Neutrophil (primary cell): ENCODE measurements at regions not wholly inside any gene's neighbourhood (a gene's known extent, or its start where the extent isn't known, plus 50 kb on each side); places are given as distances from the start of the nearest gene placed in this dataset.

Experiments used
- H3K27ac ChIP-seq: fragments of 200-600 bp; sonication (generic); 2 replicates; pipeline ENCODE4 v1.5.1; 2016; ENCODE audit warnings: mild to moderate bottlenecking, moderate library complexity
- H3K27me3 ChIP-seq: fragments of 200-600 bp; sonication (generic); 2 replicates; pipeline ENCODE4 v1.6.0; 2016; ENCODE audit warnings: mild to moderate bottlenecking
- H3K36me3 ChIP-seq: fragments of 200-600 bp; sonication (generic); 2 replicates; pipeline ENCODE4 v1.5.1; 2017
- H3K4me1 ChIP-seq, 2 experiments: fragments of 200-600 bp in 1 of 2; sonication (generic) in 1 of 2; 1 replicate in 1 of 2; 2 replicates in 1 of 2; pipeline versions ENCODE4 v1.5.1 to v1.6.1; 2013 to 2016; ENCODE audit warnings: low read depth in 1 of 2, low read length in 1 of 2, mild to moderate bottlenecking in 1 of 2, moderate library complexity in 1 of 2; ENCODE audit not compliant: control insufficient read depth in 1 of 2, insufficient read depth in 1 of 2
- H3K4me3 ChIP-seq, 2 experiments: fragments of 200-600 bp in 1 of 2; sonication (generic) in 1 of 2; 1 replicate in 1 of 2; 2 replicates in 1 of 2; pipeline ENCODE4 v1.5.1; 2013 to 2016; ENCODE audit warnings: low read depth in 1 of 2, low read length in 1 of 2, mild to moderate bottlenecking in 1 of 2, moderate library complexity in 1 of 2
- H3K9me3 ChIP-seq: fragments of 200-600 bp; sonication (generic); 2 replicates; pipeline ENCODE4 v1.5.1; 2016
- CTCF ChIP-seq: fragments of 200-600 bp; sonication (generic); IDR thresholded peaks from 2 replicates; pipeline ENCODE4 v1.5.1; 2016; ENCODE audit warnings: antibody characterized with exemption

GRCh38 chr4:139611391-139611790 is 54.2 kb upstream of the MGST2 start:
- TF ChIP-seq CTCF, result no peak
- H3K27ac ChIP-seq, result no peak overlapping the region

DNA sequence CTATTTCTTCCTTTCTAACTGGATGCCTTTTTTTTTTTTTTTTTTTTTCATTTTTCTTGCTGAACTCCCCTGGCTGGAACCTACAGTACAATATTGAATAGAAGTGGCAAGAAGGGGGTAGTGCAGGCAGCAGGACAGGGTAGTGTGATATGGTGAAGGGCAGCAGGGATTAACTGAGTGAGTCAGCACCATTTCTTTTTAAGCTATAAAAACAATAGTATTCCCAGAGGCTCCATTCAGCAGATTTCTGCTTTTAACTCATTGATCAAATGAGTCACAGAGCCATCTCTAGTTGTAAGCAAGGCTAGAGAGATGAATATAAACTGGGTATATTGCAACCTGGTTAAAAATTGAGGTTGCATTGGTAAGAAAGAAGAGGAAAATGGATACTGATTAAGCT is 53.6 kb upstream of the SETD7 start:
- no peak overlapping the region for H3K27ac ChIP-seq
- no peaks in the 10 kb centered on the region for H3K27me3 ChIP-seq
- no peak for TF ChIP-seq CTCF
- H3K9me3 ChIP-seq, result no peaks in the 10 kb centered on the region
- H3K4me1 ChIP-seq, result peaks cover 4 to 7% of the 10 kb centered on the region in 2 experiments
- no peak overlapping the region for H3K4me3 ChIP-seq
- H3K36me3 ChIP-seq, result no peaks in the 10 kb centered on the region

More at GRCh38 chr4:139611391-139611790, 54.2 kb upstream of the MGST2 start:
- H3K36me3 ChIP-seq, result no peaks in the 10 kb centered on the region
- peaks cover 4% of the 10 kb centered on the region in 2 experiments for H3K4me1 ChIP-seq
- no peaks in the 10 kb centered on the region for H3K27me3 ChIP-seq
- no peaks in the 10 kb centered on the region for H3K9me3 ChIP-seq
- H3K4me3 ChIP-seq, result no peak overlapping the region

GRCh38 chr4:139607502-139608060 is 51.6 kb upstream of the SETD7 start:
- Histone ChIP-seq H3K36me3 (no peaks in the 10 kb centered on the region), H3K4me3 (no peak overlapping the region), H3K4me1 (peaks cover 4 to 7% of the 10 kb centered on the region in 2 experiments), H3K9me3 (no peaks in the 10 kb centered on the region), H3K27me3 (no peaks in the 10 kb centered on the region), H3K27ac (no peak overlapping the region)
- TF ChIP-seq CTCF, result no peak

GRCh38 chr4:139606579-139607501 is 50.8 kb upstream of the SETD7 start:
- Histone ChIP-seq H3K27ac (no peak overlapping the region), H3K4me1 (peaks cover 4 to 7% of the 10 kb centered on the region in 2 experiments), H3K36me3 (no peaks in the 10 kb centered on the region), H3K4me3 (peak overlapping the region in 1 of 2 experiments; percentile 16), H3K9me3 (no peaks in the 10 kb centered on the region), H3K27me3 (no peaks in the 10 kb centered on the region)
- no peak for TF ChIP-seq CTCF

DNA sequence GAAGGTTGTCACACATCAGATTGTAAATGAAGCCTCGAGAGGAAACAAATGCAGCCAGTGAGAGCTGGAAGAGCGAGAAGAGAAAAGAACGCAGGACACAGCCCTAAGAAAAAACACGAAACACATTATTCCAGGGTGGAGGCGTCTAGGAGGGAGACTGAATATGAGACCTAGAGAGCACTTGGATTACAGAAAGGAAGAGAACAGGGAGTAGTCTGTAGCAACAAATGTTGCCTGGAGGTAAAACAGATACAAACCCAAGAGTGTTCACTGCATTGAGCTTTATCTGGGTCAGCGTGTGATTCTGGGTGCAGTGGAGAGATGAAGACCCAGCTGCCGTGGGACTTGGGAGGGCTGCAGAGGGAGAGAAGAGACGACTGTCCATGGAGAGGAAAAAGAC is 50.1 kb upstream of the SETD7 start:
- Histone ChIP-seq H3K4me1 (peaks cover 4 to 7% of the 10 kb centered on the region in 2 experiments), H3K9me3 (no peaks in the 10 kb centered on the region), H3K27me3 (no peaks in the 10 kb centered on the region), H3K27ac (no peak overlapping the region), H3K36me3 (no peaks in the 10 kb centered on the region), H3K4me3 (peak overlapping the region in 1 of 2 experiments; percentile 16)
- no peak for TF ChIP-seq CTCF
